Esophagus muscularis mucosa (tissue), 4 donors: ENCODE measurements at regions not wholly inside any gene's neighbourhood (a gene's known extent, or its start where the extent isn't known, plus 50 kb on each side); places are given as distances from the start of the nearest gene placed in this dataset.
"Not testable (repeated sequence)": the region's sequence is repeated elsewhere in the genome, so short reads cannot be mapped to it uniquely, and the experiment has no call there.

ENCODE experiments used
- DNase-seq: peaks from one replicate; pipeline ENCODE4 v3.0.0-alpha.2; 2017; ENCODE audit errors: extremely low spot score
- H3K27ac ChIP-seq, 4 donors: fragments of 200-600 bp; sonication (generic); replicated peaks in 1 of 4; 1 replicate in 3 of 4; 2 replicates in 1 of 4; pipeline ENCODE4 v1.5.1; 2016 to 2019; ENCODE audit warnings: mild to moderate bottlenecking in 1 of 4
- H3K27me3 ChIP-seq, 4 donors: fragments of 200-600 bp; sonication (generic); one replicate each; pipeline versions ENCODE4 v1.5.1 to v1.6.0; 2016 to 2019
- H3K36me3 ChIP-seq, 4 donors: fragments of 200-600 bp; sonication (generic); one replicate each; pipeline ENCODE4 v1.5.1; 2016 to 2019
- H3K4me1 ChIP-seq, 4 donors: fragments of 200-600 bp; sonication (generic); one replicate each; pipeline ENCODE4 v1.5.1; 2016 to 2019
- H3K4me3 ChIP-seq, 4 donors: fragments of 200-600 bp; sonication (generic); 1 replicate in 2 of 4; 2 replicates in 2 of 4; pipeline ENCODE4 v1.5.1; 2016 to 2019; ENCODE audit warnings: mild to moderate bottlenecking in 4 of 4, moderate library complexity in 1 of 4
- H3K9me3 ChIP-seq, 4 donors: fragments of 200-600 bp; sonication (generic); 1 replicate in 3 of 4; 2 replicates in 1 of 4; pipeline ENCODE4 v1.5.1; 2016 to 2019
- EP300 ChIP-seq: sonication (generic); formaldehyde crosslinking; IDR thresholded peaks from one replicate; pipeline ENCODE4 v1.6.1; 2017; ENCODE audit warnings: antibody characterized with exemption
- POLR2A ChIP-seq: fragments of 450-650 bp; IDR thresholded peaks from one replicate; pipeline ENCODE4 v1.6.1; 2017; ENCODE audit warnings: antibody characterized with exemption, moderate library complexity, mild to moderate bottlenecking, low read depth
- POLR2AphosphoS5 ChIP-seq, 2 donors: sonication (generic); formaldehyde crosslinking; IDR thresholded peaks; one replicate each; pipeline ENCODE4 v1.6.1; 2017; ENCODE audit warnings: antibody characterized with exemption in 2 of 2
- WGBS: methylation state at CpG from one replicate; pipeline ENCODE4 v1.1.5; 2018; 5-methylcytosine and 5-hydroxymethylcytosine counted together
- intact Hi-C: fragments of 100-400 bp; cut with DNase I; formaldehyde crosslinking; loops from one replicate; pipeline ENCODE4 v1.15.1; 2023
- TF ChIP-seq, protein P1 (sequence below), 3 experiments: fragments of 200-600 bp in 2 of 3; fragments of 450-650 bp in 1 of 3; sonication (generic) in 2 of 3; IDR thresholded peaks; one replicate each; pipeline ENCODE4 v1.5.1; 2017 to 2019; ENCODE audit warnings: antibody characterized with exemption in 3 of 3, mild to moderate bottlenecking in 2 of 3, moderate library complexity in 1 of 3

- intact Hi-C loops = no loop called here
- H3K27ac ChIP-seq = peak overlapping the region; percentile 61 to 80 (median 72)
- TF ChIP-seq, protein P1, sequence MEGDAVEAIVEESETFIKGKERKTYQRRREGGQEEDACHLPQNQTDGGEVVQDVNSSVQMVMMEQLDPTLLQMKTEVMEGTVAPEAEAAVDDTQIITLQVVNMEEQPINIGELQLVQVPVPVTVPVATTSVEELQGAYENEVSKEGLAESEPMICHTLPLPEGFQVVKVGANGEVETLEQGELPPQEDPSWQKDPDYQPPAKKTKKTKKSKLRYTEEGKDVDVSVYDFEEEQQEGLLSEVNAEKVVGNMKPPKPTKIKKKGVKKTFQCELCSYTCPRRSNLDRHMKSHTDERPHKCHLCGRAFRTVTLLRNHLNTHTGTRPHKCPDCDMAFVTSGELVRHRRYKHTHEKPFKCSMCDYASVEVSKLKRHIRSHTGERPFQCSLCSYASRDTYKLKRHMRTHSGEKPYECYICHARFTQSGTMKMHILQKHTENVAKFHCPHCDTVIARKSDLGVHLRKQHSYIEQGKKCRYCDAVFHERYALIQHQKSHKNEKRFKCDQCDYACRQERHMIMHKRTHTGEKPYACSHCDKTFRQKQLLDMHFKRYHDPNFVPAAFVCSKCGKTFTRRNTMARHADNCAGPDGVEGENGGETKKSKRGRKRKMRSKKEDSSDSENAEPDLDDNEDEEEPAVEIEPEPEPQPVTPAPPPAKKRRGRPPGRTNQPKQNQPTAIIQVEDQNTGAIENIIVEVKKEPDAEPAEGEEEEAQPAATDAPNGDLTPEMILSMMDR (IDR thresholded peaks at IDR 0.05) = no peak
- TF ChIP-seq POLR2AphosphoS5 (IDR thresholded peaks at IDR 0.05) = no peak
- TF ChIP-seq POLR2A = no peak
- TF ChIP-seq EP300 = no peak
- peaks cover 0 to 6% (median 0%) of the 10 kb centered on the region in 4 donors for H3K9me3 ChIP-seq
- H3K36me3 ChIP-seq = no peaks in the 10 kb centered on the region
- peak overlapping the region in 1 of 4 donors; percentile 24 for H3K4me3 ChIP-seq
- DNase-seq = no peak
- no peaks in the 10 kb centered on the region for H3K27me3 ChIP-seq
- WGBS = 45% methylated on average over 12 of the region's 12 CpGs
- H3K4me1 ChIP-seq = peaks cover 14 to 50% (median 41%) of the 10 kb centered on the region in 4 donors
Measured at GRCh38 chr17:83190004-83190385, 110.6 kb downstream of the METRNL start.

DNA sequence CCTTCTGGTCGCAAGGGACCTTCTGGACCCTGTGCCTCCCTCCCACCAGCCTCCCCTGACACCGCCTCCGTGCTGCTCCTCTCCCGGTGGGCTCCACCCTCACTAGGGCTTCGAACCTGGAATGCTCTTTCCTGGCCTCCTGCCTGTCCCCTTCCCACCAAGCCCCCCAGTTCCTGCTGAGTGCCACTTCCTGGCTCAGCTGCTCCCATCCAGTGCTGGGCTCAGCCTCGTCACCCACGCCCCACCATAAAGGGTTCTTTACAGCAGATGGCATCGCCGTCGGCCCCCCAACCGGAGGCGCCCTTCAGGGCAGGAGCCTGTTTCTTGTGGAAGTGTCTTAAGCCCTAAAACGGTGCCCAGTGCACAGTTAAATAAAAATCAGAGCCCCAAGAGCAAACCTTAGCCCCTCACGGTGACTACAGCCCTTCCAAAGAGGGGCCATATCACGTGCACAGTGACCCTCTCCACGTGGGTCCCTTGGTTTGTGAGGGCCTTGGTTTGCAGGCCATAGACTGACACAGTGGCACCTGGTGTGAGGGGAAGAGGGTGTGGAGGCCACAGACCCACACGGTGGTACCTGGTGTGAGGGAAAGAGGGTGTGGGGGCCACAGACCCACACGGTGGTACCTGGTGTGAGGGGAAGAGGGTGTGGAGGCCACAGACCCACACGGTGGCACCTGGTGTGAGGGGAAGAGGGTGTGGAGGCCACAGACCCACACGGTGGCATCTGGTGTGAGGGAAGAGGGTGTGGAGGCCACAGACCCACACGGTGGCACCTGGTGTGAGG, 111.4 kb downstream of the METRNL start:
- H3K27me3 ChIP-seq = no peaks in the 10 kb centered on the region
- DNase-seq = no peak
- TF ChIP-seq EP300 (no peak), POLR2A (no peak), POLR2AphosphoS5 (IDR thresholded peaks at IDR 0.05) (no peak)
- TF ChIP-seq, protein P1 (IDR thresholded peaks at IDR 0.05) = no peak
- no peaks in the 10 kb centered on the region for H3K36me3 ChIP-seq
- peaks cover 22 to 58% (median 49%) of the 10 kb centered on the region in 4 donors for H3K4me1 ChIP-seq
- intact Hi-C loops = no loop called here
- no peak overlapping the region for H3K4me3 ChIP-seq
- H3K9me3 ChIP-seq = peaks cover 0 to 6% (median 0%) of the 10 kb centered on the region in 4 donors
- peak overlapping the region; percentile 61 to 80 (median 72) for H3K27ac ChIP-seq
- 86% methylated on average over 20 of the region's 21 CpGs for WGBS

DNA sequence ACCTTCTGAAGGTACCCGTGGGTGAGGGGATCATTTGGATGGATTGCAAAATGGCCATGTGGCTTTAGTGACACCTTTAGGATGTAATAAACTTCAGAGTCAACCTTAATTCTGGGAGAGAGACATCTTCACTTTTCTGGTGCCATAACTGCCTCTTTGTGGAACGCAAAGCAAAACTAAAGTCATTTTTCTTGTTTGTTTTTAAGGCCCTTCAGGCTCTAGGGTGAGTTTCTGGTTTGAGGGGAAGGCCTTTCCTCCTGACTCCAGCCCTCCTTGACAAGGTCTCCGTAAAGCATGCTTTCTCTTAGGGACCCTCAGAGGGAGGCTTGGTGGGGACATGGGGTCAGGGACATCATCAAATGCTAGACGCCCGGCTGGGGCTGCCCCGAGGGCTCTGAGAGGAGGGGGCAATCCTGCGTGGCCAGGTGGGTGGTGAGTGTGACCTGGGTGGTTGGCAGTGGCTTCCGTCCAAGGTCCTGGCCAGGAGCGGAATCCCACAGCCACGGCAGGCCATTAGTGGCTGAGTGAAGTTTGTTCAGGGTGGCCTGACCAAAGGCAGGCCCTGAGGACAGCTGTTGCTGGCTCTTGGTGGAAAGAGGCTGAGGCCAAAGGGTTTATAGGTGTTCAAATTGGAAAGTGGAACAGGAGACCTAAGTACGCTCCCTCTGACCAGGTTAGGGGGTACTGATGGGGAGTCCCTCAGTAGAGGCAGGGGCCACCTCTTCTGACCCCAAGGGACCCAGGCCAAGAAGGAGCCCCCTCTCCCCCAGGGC, 112.2 kb downstream of the METRNL start:
- no peak for DNase-seq
- intact Hi-C loops = no loop called here
- Histone ChIP-seq H3K4me1 (peaks cover 30 to 62% (median 56%) of the 10 kb centered on the region in 4 donors), H3K27ac (peak overlapping the region; percentile 61 to 80 (median 72)), H3K27me3 (no peaks in the 10 kb centered on the region), H3K4me3 (no peak overlapping the region), H3K36me3 (no peaks in the 10 kb centered on the region), H3K9me3 (peaks cover 0 to 6% (median 0%) of the 10 kb centered on the region in 4 donors)
- TF ChIP-seq POLR2A (no peak), POLR2AphosphoS5 (IDR thresholded peaks at IDR 0.05) (no peak), EP300 (no peak)
- TF ChIP-seq, protein P1 (IDR thresholded peaks at IDR 0.05) = no peak
- 96% methylated on average over 7 of the region's 11 CpGs for WGBS

DNA sequence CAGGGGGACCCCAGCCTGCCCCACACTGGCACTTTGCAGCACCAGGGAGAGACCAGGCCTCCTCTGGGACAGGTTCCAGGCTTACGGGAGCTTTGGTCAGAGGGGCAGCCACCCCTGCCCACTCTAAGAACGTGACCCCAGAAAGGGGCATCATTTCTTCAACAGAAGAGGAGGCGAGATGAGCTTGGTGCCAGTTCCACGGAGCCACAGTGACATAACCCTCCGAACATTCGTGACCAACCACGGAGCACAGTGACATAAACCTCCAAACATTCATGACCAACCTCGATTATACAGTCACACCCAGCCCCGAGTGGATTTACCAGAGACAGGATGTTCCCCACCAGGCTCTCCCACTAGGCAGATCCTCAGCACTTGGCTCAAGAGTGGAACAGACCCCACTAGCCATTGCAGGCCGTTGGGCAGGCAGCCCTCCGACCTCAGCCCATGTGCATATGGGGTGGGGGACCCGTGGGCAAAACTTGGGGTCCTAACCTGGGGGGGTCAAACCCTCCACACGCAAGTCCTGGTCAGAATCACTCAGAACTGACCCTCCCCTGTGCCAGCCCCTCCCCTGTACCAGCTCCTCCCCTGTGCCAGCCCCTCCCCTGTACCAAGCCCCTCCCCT, 112.9 kb downstream of the METRNL start:
- Histone ChIP-seq H3K4me3 (no peak overlapping the region), H3K36me3 (no peaks in the 10 kb centered on the region), H3K4me1 (peaks cover 31 to 68% (median 60%) of the 10 kb centered on the region in 4 donors), H3K27me3 (no peaks in the 10 kb centered on the region), H3K27ac (peak overlapping the region; percentile 61 to 80 (median 72)), H3K9me3 (peaks cover 0 to 6% (median 0%) of the 10 kb centered on the region in 4 donors)
- 74% methylated on average over 7 of the region's 13 CpGs for WGBS
- intact Hi-C loops = no loop called here
- peak in 1 of 2 donors; percentile 32 for TF ChIP-seq POLR2AphosphoS5 (IDR thresholded peaks at IDR 0.05)
- TF ChIP-seq EP300 = no peak
- DNase-seq = no peak

- H3K36me3 ChIP-seq = not testable (repeated sequence)
Measured at GRCh38 chr17:83192789-83193335, 113.5 kb downstream of the METRNL start.

More at GRCh38 chr17:83192789-83193335, 113.5 kb downstream of the METRNL start:
- H3K27ac ChIP-seq = peak overlapping the region in 3 of 4 donors; percentile 67 to 80 (median 76)
- H3K4me3 ChIP-seq, intact Hi-C loops, H3K9me3 ChIP-seq, H3K27me3 ChIP-seq, DNase-seq: not testable (repeated sequence)
- H3K4me1 ChIP-seq = peaks cover 31 to 68% (median 61%) of the 10 kb centered on the region in 4 donors
- no CpG with 5 or more reads among the region's 2 CpGs for WGBS
